Stomach (tissue), 4 donors: ENCODE measurements at regions not wholly inside any gene's neighbourhood (a gene's known extent, or its start where the extent isn't known, plus 50 kb on each side); places are given as distances from the start of the nearest gene placed in this dataset.

Source experiments
- CTCF ChIP-seq, 7 experiments: fragments of 450-650 bp in 4 of 7; fragments of 200-600 bp in 3 of 7; sonication (generic) in 3 of 7; IDR thresholded peaks; one replicate each; pipeline ENCODE4 v1.5.1; 2016 to 2019; ENCODE audit warnings: antibody characterized with exemption in 7 of 7, control low read depth in 2 of 7, mild to moderate bottlenecking in 1 of 7
- POLR2AphosphoS5 ChIP-seq, 3 donors: sonication (generic); formaldehyde crosslinking; IDR thresholded peaks; one replicate each; pipeline ENCODE4 v1.6.1; 2016; ENCODE audit warnings: antibody characterized with exemption in 3 of 3

- TF ChIP-seq CTCF (IDR thresholded peaks at IDR 0.05) (no peak), POLR2AphosphoS5 (IDR thresholded peaks at IDR 0.05) (no peak)
These were observed 956.5 kb downstream of the TFAP2A start for GRCh38 chr6:9458424-9458823.
